GM23338 (cell line): ENCODE measurements at regions not wholly inside any gene's neighbourhood (a gene's known extent, or its start where the extent isn't known, plus 50 kb on each side); places are given as distances from the start of the nearest gene placed in this dataset.

Experiments
- ATAC-seq: fragments of 200-7000 bp; cut with Tn5 transposase; 3 replicates; pipeline ENCODE4 v1.9.1; 2020
- DNase-seq: peaks from one replicate; pipeline ENCODE4 v3.0.0-alpha.2; 2015; ENCODE audit warnings: low spot score
- H2AFZ ChIP-seq: fragments of 200-600 bp; sonication (generic); 2 replicates; pipeline ENCODE4 v1.8.0; 2016; ENCODE audit warnings: antibody characterized with exemption, mild to moderate bottlenecking, moderate library complexity
- H3F3A ChIP-seq: fragments of 200-600 bp; sonication (generic); replicated peaks from 2 replicates; pipeline ENCODE4 v1.8.0; 2017; ENCODE audit warnings: antibody characterized with exemption, mixed run types, low read depth
- H3K27ac ChIP-seq: fragments of 200-600 bp; sonication (generic); 2 replicates; pipeline ENCODE4 v1.6.1; 2016; ENCODE audit warnings: low read depth
- H3K27me3 ChIP-seq: fragments of 200-600 bp; sonication (generic); 2 replicates; pipeline ENCODE4 v1.8.0; 2016; ENCODE audit warnings: mild to moderate bottlenecking, mixed run types, moderate library complexity; ENCODE audit not compliant: insufficient read depth
- H3K36me3 ChIP-seq: fragments of 200-600 bp; sonication (generic); 2 replicates; pipeline ENCODE4 v1.8.0; 2016; ENCODE audit warnings: mild to moderate bottlenecking; ENCODE audit not compliant: insufficient read depth
- H3K4me1 ChIP-seq: fragments of 200-600 bp; sonication (generic); 2 replicates; pipeline ENCODE4 v1.8.0; 2016; ENCODE audit warnings: mild to moderate bottlenecking, moderate library complexity; ENCODE audit not compliant: insufficient read depth
- H3K4me2 ChIP-seq: fragments of 200-600 bp; sonication (generic); 2 replicates; pipeline ENCODE4 v1.7.1; 2017; ENCODE audit warnings: mixed run types
- H3K4me3 ChIP-seq: fragments of 200-600 bp; sonication (generic); 2 replicates; pipeline ENCODE4 v1.6.1; 2016; ENCODE audit warnings: mixed run types
- H3K79me2 ChIP-seq: fragments of 200-600 bp; sonication (generic); replicated peaks from 2 replicates; pipeline ENCODE4 v1.8.0; 2017; ENCODE audit warnings: mild to moderate bottlenecking; ENCODE audit not compliant: insufficient read depth
- H3K9me2 ChIP-seq: fragments of 200-600 bp; sonication (generic); 2 replicates; pipeline ENCODE4 v1.8.0; 2017; ENCODE audit not compliant: insufficient read depth
- H4K20me1 ChIP-seq: fragments of 200-600 bp; sonication (generic); replicated peaks from 2 replicates; pipeline ENCODE4 v1.8.0; 2017; ENCODE audit warnings: mild to moderate bottlenecking; ENCODE audit not compliant: insufficient read depth
- H3K27ac Mint-ChIP-seq: 2 replicates; pipeline ENCODE4 v1.8.0; 2020; ENCODE audit warnings: inconsistent platforms, mild to moderate bottlenecking, moderate library complexity, mixed read lengths
- H3K27me3 Mint-ChIP-seq: 3 replicates; pipeline ENCODE4 v1.8.0; 2022; ENCODE audit warnings: low read depth, mild to moderate bottlenecking, moderate library complexity, mixed read lengths, inconsistent platforms; ENCODE audit not compliant: insufficient read depth, poor library complexity
- H3K36me3 Mint-ChIP-seq: 3 replicates; pipeline ENCODE4 v1.8.0; 2021; ENCODE audit warnings: low read depth, mild to moderate bottlenecking, inconsistent platforms, moderate library complexity, mixed read lengths
- H3K4me1 Mint-ChIP-seq: 3 replicates; pipeline ENCODE4 v1.8.0; 2020; ENCODE audit warnings: mild to moderate bottlenecking, inconsistent platforms, mixed read lengths
- H3K4me3 Mint-ChIP-seq: 3 replicates; pipeline ENCODE4 v1.8.0; 2021; ENCODE audit warnings: moderate library complexity, mild to moderate bottlenecking, inconsistent platforms, mixed read lengths
- H3K9me3 Mint-ChIP-seq: 3 replicates; pipeline ENCODE4 v1.8.0; 2020; ENCODE audit warnings: moderate library complexity, mild to moderate bottlenecking, inconsistent platforms, mixed read lengths
- CREB1 ChIP-seq: fragments of 250-450 bp; sonication (Bioruptor Pico); IDR thresholded peaks from 2 replicates; pipeline ENCODE4 v1.5.0; 2020; ENCODE audit warnings: low read depth, mild to moderate bottlenecking, moderate library complexity
- EZH2 ChIP-seq: fragments of 200-600 bp; sonication (generic); IDR thresholded peaks from one replicate; pipeline ENCODE4 v1.8.0; 2017; ENCODE audit warnings: antibody characterized with exemption, mild to moderate bottlenecking, low read depth; ENCODE audit not compliant: unreplicated experiment
- EZH2phosphoT487 ChIP-seq: fragments of 200-600 bp; sonication (generic); IDR thresholded peaks from one replicate; pipeline ENCODE4 v1.8.1; 2018; ENCODE audit warnings: antibody characterized with exemption; ENCODE audit not compliant: unreplicated experiment
- JUNB ChIP-seq: IDR thresholded peaks from one replicate; pipeline ENCODE4 v1.6.1; 2016; ENCODE audit warnings: antibody characterized with exemption; ENCODE audit not compliant: unreplicated experiment
- POLR2AphosphoS5 ChIP-seq: IDR thresholded peaks from 2 replicates; pipeline ENCODE4 v1.6.1; 2016; ENCODE audit warnings: antibody characterized with exemption, low read depth
- STAT1 ChIP-seq: IDR thresholded peaks from one replicate; pipeline ENCODE4 v1.6.1; 2016; ENCODE audit warnings: antibody characterized with exemption; ENCODE audit not compliant: unreplicated experiment
- ZNF114 ChIP-seq: fragments of 250-450 bp; sonication (Bioruptor Pico); IDR thresholded peaks from 2 replicates; pipeline ENCODE4 v1.5.0; 2020; ENCODE audit warnings: mild to moderate bottlenecking, moderate library complexity
- ZNF331 ChIP-seq: fragments of 250-450 bp; sonication (Bioruptor Pico); IDR thresholded peaks from 2 replicates; pipeline ENCODE4 v1.5.0; 2020; ENCODE audit warnings: low read depth, mild to moderate bottlenecking, moderate library complexity
- TF ChIP-seq, protein P1 (sequence below): IDR thresholded peaks from 2 replicates; pipeline ENCODE4 v1.6.1; 2016; ENCODE audit warnings: antibody characterized with exemption
- TF ChIP-seq, protein P2 (sequence below), 2 experiments: fragments of 200-600 bp in 1 of 2; sonication (generic) in 1 of 2; conservative IDR thresholded peaks; 2 replicates each; pipeline versions ENCODE4 v1.5.1 to v1.6.1; 2016 to 2017; ENCODE audit warnings: antibody characterized with exemption in 2 of 2, low read depth in 2 of 2, mild to moderate bottlenecking in 2 of 2, moderate library complexity in 1 of 2
- TF ChIP-seq, protein P3 (sequence below): IDR thresholded peaks from one replicate; pipeline ENCODE4 v1.6.1; 2018; ENCODE audit warnings: antibody characterized with exemption; ENCODE audit not compliant: unreplicated experiment

DNA sequence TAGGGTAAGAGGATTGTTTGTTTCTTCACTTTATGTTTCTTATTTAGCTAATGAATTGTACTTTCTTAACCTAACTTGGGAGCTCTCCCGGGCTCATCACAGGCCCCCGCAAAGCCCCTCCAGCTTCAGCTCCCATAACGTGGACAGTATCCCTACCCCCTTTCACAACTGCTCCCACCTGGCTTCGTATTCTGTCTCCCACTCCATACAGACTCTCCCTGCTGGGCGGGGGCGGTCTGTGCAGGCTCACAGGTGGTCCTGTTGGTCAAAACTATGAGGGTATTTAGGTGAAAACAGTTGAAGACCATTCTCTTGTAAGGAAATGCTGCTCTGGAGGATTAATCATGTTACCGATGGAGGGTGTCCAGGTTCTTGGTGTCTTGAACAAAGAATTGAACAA, 805.3 kb downstream of the SEMA5A start:
- Histone ChIP-seq H3K4me2 (no peak overlapping the region), H3K9me2 (0 out of 2 replicates have a peak, but pooled peaks cover 11% of the 10 kb centered on the region), H3K4me3 (no peak overlapping the region), H3F3A (no peaks in the 10 kb centered on the region), H3K79me2 (no peaks in the 10 kb centered on the region), H3K4me1 (no peaks in the 10 kb centered on the region), H2AFZ (no peak overlapping the region), H3K27ac (no peak overlapping the region), H3K27me3 (no peaks in the 10 kb centered on the region), H3K36me3 (no peaks in the 10 kb centered on the region), H4K20me1 (no peaks in the 10 kb centered on the region)
- Mint-ChIP-seq H3K27me3 (peaks cover 2% of the 10 kb centered on the region), H3K4me3 (no peak overlapping the region), H3K4me1 (no peaks in the 10 kb centered on the region), H3K9me3 (peaks cover 6% of the 10 kb centered on the region; the same call in 2 of the 3 replicates), H3K27ac (no peak overlapping the region), H3K36me3 (no peaks in the 10 kb centered on the region)
- TF ChIP-seq JUNB (no peak), POLR2AphosphoS5 (no peak), EZH2phosphoT487 (no peak), ZNF114 (CRISPR knock-in tag) (no peak), CREB1 (no peak), EZH2 (no peak), STAT1 (no peak)
- TF ChIP-seq, protein P1, sequence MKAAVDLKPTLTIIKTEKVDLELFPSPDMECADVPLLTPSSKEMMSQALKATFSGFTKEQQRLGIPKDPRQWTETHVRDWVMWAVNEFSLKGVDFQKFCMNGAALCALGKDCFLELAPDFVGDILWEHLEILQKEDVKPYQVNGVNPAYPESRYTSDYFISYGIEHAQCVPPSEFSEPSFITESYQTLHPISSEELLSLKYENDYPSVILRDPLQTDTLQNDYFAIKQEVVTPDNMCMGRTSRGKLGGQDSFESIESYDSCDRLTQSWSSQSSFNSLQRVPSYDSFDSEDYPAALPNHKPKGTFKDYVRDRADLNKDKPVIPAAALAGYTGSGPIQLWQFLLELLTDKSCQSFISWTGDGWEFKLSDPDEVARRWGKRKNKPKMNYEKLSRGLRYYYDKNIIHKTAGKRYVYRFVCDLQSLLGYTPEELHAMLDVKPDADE = no peak
- TF ChIP-seq, protein P2, sequence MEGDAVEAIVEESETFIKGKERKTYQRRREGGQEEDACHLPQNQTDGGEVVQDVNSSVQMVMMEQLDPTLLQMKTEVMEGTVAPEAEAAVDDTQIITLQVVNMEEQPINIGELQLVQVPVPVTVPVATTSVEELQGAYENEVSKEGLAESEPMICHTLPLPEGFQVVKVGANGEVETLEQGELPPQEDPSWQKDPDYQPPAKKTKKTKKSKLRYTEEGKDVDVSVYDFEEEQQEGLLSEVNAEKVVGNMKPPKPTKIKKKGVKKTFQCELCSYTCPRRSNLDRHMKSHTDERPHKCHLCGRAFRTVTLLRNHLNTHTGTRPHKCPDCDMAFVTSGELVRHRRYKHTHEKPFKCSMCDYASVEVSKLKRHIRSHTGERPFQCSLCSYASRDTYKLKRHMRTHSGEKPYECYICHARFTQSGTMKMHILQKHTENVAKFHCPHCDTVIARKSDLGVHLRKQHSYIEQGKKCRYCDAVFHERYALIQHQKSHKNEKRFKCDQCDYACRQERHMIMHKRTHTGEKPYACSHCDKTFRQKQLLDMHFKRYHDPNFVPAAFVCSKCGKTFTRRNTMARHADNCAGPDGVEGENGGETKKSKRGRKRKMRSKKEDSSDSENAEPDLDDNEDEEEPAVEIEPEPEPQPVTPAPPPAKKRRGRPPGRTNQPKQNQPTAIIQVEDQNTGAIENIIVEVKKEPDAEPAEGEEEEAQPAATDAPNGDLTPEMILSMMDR (conservative IDR thresholded peaks at IDR 0.05; ENCODE audit: low read depth in 2 of 2) = no peak
- no peak for DNase-seq
- no peak for ATAC-seq

DNA sequence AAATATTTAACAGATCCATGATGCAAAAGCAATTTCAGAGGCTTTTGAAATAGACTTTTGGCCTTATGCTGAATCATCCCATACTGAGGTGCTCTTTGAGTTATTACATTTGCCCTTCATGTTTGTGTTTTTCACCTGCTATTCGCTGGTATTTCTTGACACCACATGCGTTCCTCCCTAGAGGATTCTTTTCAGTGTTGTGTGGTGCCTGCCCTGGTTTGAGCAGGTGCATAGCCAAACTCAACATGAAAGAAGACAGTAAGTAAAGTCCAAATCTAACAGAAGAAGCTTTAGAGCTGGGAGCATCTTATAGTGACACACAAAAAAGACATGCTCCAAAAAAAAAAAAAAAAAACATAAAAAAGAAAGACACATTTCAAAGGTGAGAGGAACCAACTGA, 796.3 kb downstream of the SEMA5A start:
- Histone ChIP-seq H3F3A (no peaks in the 10 kb centered on the region), H3K27ac (no peak overlapping the region), H2AFZ (no peak overlapping the region), H3K4me3 (no peak overlapping the region), H3K36me3 (no peaks in the 10 kb centered on the region), H3K4me1 (no peaks in the 10 kb centered on the region), H3K27me3 (no peaks in the 10 kb centered on the region), H3K79me2 (no peaks in the 10 kb centered on the region), H3K9me2 (no peaks in the 10 kb centered on the region), H4K20me1 (no peaks in the 10 kb centered on the region), H3K4me2 (no peak overlapping the region)
- H3K4me1 Mint-ChIP-seq = peaks cover 5% of the 10 kb centered on the region; the same call in 2 of the 3 replicates
- DNase-seq = no peak
- ATAC-seq = no peak
- H3K9me3 Mint-ChIP-seq = peaks cover 6% of the 10 kb centered on the region; the same call in 2 of the 3 replicates
- H3K36me3 Mint-ChIP-seq = no peaks in the 10 kb centered on the region; the same call in 2 of the 3 replicates
- H3K4me3 Mint-ChIP-seq = no peak overlapping the region
- H3K27me3 Mint-ChIP-seq = no peaks in the 10 kb centered on the region
- H3K27ac Mint-ChIP-seq = no peak overlapping the region
- TF ChIP-seq, protein P3, sequence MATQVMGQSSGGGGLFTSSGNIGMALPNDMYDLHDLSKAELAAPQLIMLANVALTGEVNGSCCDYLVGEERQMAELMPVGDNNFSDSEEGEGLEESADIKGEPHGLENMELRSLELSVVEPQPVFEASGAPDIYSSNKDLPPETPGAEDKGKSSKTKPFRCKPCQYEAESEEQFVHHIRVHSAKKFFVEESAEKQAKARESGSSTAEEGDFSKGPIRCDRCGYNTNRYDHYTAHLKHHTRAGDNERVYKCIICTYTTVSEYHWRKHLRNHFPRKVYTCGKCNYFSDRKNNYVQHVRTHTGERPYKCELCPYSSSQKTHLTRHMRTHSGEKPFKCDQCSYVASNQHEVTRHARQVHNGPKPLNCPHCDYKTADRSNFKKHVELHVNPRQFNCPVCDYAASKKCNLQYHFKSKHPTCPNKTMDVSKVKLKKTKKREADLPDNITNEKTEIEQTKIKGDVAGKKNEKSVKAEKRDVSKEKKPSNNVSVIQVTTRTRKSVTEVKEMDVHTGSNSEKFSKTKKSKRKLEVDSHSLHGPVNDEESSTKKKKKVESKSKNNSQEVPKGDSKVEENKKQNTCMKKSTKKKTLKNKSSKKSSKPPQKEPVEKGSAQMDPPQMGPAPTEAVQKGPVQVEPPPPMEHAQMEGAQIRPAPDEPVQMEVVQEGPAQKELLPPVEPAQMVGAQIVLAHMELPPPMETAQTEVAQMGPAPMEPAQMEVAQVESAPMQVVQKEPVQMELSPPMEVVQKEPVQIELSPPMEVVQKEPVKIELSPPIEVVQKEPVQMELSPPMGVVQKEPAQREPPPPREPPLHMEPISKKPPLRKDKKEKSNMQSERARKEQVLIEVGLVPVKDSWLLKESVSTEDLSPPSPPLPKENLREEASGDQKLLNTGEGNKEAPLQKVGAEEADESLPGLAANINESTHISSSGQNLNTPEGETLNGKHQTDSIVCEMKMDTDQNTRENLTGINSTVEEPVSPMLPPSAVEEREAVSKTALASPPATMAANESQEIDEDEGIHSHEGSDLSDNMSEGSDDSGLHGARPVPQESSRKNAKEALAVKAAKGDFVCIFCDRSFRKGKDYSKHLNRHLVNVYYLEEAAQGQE = no peak
- no peak for TF ChIP-seq CREB1
- TF ChIP-seq EZH2phosphoT487 = no peak
- TF ChIP-seq ZNF331 (CRISPR knock-in tag) = no peak
- TF ChIP-seq JUNB = no peak
